GM21825 (cell line): ENCODE measurements at regions not wholly inside any gene's neighbourhood (a gene's known extent, or its start where the extent isn't known, plus 50 kb on each side); places are given as distances from the start of the nearest gene placed in this dataset.

ENCODE experiments used
- ATAC-seq: cut with Tn5 transposase; IDR thresholded peaks from one replicate; pipeline ENCODE4 v1.9.1; 2021; ENCODE audit warnings: mild to moderate bottlenecking, moderate library complexity; ENCODE audit not compliant: unreplicated experiment

DNA sequence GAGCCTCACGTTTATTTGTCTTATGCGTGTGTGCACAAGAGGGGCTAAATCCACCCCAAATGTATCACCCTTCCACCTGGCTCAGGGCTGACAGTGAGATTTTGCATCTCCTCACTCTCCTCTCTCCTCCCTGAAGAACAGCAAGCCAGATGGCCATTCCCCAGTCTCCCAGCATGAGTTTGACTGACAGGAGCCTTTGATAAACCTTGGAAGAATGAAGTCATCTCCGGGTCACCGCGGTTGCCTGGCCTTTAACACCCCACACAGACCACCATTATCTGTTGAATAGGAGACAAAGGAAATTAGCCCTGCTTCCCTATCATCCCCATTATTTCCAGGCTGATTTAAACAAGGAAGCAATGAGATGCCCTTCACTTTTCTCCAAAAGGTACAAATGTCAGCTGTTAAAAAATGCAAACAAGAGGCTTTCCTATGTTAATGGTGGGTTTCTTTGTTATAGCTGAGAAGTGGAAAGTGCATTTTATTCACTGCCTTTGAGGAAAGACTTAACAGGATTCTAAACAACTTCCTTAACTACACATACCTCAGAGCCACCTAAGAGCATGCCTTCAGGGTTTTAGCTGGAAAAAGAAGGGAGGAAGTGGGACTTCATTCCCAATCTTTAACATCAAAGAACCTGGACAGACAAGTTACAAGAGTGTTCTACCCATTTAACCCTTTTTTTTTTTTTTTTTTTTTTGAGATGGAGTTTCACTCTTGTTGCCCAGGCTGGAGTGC is 524.8 kb upstream of the ID4 start:
- no peak for ATAC-seq

DNA sequence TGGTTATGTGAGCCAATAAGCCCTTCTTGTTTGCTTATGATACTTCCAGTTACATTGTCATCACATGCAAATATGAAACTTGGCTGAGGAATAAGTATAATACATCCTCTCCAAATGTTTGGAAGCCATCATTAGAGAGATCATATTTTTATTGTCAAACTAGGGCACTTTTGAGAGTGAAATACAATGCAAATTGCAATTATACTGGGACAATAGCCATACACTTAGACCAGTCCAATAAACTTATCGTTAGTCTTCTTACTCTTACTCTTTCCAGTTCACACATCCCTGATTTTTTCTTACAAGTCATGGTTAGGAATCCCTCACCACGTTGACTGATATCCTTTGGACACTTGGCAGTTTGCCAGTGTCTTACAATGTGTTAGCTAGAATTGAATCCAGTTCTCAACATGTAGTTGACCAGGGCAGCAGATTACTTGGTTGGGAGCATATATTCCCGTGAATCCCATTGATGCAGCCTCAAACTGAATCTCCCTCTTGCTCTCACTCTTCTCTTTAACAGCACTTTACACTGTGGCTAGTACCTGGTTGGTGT is 519.7 kb upstream of the ID4 start:
- ATAC-seq, result no peak

DNA sequence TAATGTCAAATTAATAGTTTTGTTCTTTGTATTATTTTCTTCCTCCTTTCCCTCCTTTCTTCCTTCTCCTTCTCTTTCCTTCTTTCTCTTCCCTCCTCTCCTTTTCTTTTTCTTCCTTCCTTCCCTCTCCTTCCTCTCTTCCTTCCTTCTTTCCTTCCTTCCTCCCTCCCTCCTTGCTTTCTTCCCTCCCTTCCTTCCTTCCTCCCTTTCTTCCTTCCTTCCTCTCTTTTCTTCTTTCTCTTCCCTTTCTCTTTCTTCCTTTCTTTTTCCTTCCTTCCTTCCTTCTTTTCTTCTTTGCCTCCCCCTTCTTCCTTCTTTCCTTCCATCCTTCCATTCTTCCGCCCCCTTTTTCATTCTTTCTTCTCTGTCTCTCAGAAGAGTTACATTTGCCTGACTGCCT is 518.2 kb upstream of the ID4 start:
- ATAC-seq, result no peak

DNA sequence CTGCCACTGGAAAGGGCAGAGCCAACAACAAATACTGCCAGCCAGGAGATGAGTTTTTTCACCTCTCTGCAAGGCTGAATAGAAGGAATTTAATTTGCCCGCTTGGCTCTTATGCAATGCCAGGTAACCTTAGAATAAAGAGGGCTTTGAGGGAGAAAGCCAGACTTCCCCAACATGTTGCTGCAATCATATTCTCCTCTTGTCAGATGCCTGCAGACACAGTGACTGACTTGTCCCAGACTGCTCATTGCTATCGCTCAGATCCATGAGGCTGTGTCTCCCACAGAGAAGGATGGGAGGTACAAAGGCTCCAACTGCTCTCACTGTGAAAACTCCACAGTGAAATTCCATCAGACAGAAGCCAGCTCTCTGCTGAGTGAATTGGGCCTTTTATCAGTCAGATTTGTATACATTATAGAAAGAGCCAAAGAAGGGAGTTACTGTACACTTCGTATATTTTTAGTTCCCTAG is 517.0 kb upstream of the ID4 start:
- ATAC-seq, result no peak

DNA sequence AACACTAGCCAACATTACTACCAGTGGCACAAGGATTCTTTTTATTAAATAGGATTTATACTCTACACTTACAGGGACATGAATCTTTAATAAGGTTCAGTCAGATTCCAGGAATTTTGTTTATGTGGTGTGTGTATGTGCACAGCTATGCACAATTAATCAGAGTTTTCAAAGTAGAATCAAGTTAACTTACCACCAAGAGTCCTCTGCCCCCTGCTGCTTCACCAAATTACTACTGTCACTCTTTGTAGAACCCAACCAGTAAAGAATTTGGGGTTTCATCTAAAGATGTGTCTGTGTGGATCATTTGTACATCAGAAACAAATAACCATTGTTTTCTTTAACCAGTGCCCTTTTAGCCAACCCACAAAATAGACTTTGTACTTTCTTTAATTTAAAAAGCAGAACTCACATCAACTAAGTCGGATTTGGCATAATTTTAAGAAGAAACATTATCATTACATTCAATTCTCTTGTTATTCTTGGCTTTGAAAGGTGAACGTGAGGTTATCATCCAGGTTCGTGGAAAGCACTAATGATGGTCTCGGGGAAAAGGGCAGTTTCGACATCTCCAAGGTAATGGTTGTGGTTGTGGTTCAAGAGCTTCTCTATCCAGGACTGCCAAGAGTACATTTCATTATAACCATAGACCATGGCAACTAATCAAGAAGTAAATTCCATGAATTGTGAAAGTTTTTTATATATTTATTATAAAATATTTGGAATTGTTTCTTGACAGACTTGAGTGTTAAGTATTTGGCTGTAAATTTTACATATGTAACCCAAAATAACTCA is 514.3 kb upstream of the ID4 start:
- no peak for ATAC-seq

DNA sequence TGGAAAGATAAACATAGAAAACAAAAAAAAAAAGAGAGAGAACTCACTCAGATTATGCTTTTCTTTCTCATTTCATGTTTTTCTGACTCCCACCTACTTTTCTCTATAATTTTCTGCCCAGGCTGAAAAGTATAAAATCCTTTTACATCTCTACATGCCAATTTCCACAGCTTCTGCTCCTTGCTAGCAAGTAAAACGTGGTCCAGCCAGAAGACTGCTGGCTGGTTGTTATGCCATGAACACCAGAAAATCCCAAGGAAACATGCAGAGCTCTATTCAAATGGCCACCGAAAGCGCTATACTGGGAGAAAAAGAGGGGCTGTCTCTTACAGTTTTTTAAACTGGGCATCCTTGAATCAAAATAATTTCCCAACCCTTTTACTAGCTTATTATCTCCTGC is 512.8 kb upstream of the ID4 start:
- ATAC-seq, result no peak

- ATAC-seq, result no peak
Observed at GRCh38 chr6:19325335-19325789, 511.8 kb upstream of the ID4 start.

DNA sequence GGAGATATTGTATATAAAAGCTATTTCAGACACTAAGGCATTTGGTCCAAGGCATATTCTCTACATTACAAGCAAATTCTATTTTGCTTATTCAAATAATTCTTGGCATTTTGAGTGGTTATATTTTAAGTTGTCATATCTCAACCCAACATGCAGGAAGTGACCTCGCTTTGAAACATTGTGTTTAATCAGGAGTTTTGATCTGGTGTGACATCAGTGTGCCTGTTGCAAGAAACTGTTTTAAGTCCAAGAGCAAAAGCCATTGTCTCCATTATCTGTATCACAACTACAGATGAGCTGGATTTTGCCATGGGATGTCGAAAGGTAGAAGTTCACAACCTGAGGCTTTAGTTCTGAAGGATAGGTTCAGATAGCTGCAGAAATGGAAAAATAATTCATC is 509.9 kb upstream of the ID4 start:
- no peak for ATAC-seq

DNA sequence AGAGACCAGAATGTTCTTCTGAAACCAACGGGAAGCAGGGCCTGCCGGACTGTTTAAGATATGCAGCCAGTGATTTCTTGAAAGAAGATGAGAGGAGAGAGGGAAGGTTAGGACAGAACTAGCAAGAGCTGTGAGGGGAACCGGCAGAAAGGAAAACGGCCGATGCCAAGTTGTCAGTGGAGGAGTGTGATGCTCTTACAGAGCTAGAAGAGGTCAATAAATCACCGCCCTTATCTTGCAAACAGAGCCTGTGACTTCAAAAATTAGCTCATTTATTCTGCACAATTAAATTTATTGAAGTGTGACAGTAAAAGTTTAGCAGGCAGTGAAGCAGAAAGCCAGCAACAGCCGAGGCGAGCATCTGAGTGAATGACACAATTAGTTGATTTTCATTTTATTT is 509.5 kb upstream of the ID4 start:
- no peak for ATAC-seq

GRCh38 chr6:19329078-19329477 is 508.1 kb upstream of the ID4 start:
- no peak for ATAC-seq

DNA sequence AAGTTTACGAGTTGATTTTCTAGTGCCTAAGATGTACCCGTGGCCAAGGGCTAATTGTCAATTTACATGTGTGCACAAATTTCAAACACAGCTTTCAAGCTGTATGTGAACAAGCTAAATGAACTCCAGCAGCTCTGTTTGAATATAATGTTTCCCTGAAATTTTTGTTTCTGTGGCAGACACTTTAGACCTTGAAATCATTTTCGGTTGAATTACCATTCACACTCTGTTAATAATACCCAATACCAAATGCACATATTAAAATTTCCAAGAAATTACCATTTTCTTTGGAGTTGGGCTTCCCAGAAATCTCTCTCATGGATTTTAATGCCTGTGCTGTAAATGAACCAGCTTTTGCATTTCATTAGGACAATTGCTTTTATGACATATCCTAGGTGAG is 506.1 kb upstream of the ID4 start:
- ATAC-seq, result no peak

GRCh38 chr6:19332806-19333460 is 504.2 kb upstream of the ID4 start:
- ATAC-seq, result no peak

GRCh38 chr6:19333936-19334335 is 503.2 kb upstream of the ID4 start:
- no peak for ATAC-seq

DNA sequence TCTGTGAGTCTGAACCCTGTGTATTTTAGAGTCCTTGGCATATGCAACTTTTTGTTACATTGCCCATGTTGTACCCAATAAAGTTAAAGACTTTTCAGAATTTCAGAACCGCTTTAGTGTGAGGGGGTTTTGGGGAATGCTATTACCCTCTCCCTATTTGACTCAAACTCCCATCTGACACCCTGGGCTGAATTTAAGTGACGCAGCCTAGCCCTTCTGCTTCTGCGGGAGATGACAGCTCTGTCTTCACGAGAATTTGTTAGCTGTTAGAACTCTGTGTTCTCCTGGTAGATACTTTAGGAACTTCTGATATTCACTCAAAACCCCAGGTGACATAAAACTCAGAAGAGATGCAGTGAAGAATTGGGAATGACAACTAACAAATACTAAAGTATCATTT is 500.6 kb upstream of the ID4 start:
- ATAC-seq, result no peak

GRCh38 chr6:19337101-19337500 is 500.1 kb upstream of the ID4 start:
- no peak for ATAC-seq

DNA sequence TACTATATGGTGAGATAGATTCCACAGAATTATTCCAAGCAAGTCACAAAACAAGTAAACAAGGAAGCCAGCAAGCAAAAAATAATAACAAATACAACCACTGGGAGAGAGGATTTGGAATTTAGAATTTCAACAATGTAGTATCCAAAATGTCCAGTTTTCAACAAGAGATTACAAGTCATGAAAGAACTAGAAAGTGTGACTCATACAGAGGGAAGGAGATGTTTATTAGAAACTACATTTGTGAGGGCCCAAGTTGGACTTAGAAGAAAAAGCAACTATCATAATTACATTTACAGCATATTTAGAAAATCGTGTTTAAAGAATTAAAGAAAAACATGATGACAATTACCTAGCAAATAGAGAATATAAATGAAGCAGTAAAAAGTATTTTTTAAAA is 494.6 kb upstream of the ID4 start:
- ATAC-seq, result no peak

GRCh38 chr6:19349429-19349828 is 487.7 kb upstream of the ID4 start:
- no peak for ATAC-seq

GRCh38 chr6:19354181-19354580 is 483.0 kb upstream of the ID4 start:
- no peak for ATAC-seq

DNA sequence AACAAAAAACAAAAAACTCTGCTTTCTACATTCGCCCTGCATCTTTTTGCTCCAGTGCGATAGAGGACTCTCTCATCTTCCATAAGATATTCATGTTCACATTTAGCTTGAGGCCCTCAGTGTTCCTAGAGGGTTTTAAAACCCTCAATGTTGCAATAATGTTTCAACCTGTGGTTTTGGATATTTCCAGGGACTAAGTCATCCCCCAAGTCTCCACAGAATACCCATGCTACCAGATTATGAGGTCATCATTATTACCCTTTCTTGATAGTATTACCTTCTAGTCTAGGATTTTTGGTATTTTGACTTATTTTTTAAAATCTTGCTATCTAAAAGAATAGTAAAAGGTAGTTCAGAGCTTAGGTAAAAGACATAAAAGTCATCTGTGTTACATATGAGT is 480.5 kb upstream of the ID4 start:
- no peak for ATAC-seq

DNA sequence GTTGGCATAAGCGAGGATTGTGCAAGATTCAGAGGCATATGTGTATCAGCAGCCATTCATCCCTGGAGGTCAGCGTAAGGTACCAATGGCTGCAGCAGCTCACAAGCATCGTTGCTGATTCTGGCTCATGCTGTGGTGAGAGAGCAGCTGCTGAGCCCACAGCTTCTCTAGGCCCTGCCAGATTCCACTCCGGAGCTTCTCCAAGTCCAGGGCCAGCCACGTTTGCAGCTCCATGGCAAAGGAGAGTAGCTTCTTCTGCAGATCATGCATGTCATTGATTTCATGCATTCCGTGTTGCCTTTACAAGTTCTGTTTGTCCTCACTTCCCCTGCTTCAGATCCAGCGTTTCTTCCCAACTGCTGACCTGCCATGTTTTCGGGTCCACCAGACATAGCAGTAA is 474.8 kb upstream of the ID4 start:
- ATAC-seq, result no peak

- ATAC-seq, result no peak
Observed at GRCh38 chr6:19368511-19368910, 468.7 kb upstream of the ID4 start.

- ATAC-seq, result no peak
Observed at GRCh38 chr6:19369785-19370184, 467.4 kb upstream of the ID4 start.
